NCI-H187 treated with DMSO at 0.1 percent for 48 hours (cell line): ENCODE measurements at regions not wholly inside any gene's neighbourhood (a gene's known extent, or its start where the extent isn't known, plus 50 kb on each side); places are given as distances from the start of the nearest gene placed in this dataset.

Experiments
- DNase-seq: peaks from one replicate; lab custom pipeline; 2025; lab: John Stamatoyannopoulos, UW

DNA sequence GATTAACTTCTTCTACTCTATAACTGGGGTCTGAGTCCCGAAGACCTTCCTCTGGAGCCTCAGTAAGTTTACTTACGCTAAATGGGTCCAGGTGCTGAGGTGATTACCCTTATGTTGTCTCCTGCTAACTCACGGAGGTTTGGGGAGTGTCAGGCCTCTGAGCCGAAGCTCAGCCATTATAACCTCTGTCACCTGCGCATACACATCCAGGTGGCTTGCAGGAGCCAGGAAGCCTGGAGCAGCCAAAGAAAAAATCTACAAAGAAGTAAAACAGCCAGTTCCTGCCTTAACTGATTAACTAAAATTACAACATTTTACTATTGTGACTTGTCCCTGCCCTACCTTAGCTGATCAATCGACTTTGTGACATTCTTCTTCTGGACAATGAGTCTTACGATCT is 350.7 kb downstream of the GLRX3 start:
- no peak for DNase-seq

DNA sequence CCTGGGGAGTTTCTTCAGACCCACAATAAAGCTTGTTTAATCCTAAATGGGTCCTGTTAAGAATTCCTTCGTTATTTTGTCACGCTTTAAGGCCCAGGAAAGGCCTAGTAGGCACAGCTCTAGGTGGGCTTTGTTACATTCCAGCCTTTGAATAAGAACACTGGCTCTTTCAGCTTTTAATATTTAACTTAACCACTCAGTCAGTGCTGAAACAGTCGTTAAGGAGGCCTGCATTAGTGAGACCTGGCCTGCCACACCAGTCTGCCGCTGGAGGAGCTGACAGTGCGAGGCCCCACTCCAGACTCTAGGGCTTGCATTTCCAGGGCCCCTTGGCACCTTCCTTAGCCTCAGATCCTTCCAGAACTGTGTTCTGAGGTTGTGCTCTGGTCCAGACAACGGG is 351.4 kb downstream of the GLRX3 start:
- no peak for DNase-seq

DNA sequence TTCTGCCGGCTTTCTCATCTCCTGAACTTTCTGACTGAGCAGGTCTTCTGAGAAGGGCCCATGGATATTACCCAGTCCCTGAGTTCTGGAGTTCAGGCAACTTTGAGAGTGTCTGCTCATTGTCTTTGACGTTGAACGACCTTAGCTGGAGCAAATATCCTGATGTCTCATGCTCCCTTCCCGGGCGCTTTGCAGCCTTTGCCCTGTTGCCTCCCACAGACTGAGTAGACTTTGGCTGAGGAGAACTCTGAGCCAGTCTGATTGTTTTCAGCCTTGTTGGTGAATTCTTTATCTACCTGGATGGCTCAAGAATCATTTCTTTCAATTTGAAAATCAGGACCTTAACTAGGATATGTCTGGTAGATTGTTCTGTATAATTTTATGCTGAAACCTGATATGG is 353.7 kb downstream of the GLRX3 start:
- no peak for DNase-seq

DNA sequence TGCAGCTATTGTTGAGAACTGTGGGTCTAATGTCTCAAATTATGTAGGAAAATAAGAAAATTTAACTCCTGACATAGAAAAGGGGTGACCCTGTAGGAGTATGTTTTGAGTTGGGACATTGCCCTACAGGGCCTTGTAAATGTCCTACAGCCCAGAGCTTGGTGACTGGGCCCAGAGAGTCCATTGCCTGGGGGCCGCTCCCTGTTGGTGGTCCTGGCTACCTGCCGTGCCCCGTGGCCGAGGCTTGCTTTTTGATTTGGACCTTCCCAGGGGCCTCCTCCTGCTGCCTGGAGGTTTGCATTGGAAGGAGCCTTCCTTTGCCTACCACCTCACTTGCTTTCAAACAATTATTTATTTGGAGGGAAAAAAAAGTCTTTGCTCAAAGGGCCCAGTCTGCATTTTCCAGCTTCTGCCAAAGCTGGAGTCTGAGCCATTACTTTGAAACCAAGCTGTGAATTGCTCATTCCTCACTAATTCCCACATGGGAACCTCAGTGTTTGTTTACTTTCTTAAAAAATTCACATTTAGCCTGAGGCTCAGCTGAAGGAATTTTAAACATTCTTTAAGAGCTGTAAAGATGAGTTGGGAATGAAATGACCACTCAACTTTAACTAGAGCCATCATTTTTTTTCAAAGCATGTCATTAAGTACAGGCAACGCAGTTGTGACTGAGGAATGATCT is 355.0 kb downstream of the GLRX3 start:
- no peak for DNase-seq

DNA sequence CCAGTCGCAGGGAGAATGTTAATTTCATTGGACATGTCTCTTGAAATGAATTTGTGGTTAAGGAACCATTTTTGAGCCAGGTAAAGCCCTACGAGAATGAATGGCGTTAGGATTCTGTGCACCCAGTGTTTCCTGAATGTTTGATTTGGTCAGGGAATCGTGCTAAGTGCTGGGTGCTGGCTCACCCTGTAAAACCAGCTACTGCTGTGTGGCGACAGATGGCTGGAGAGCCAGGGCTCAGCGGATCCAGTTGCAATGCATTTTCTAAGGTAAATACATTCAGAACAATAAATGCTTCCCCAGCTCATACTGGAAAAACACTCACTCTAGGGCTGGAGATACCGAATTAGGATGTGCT is 355.5 kb downstream of the GLRX3 start:
- DNase-seq = no peak

DNA sequence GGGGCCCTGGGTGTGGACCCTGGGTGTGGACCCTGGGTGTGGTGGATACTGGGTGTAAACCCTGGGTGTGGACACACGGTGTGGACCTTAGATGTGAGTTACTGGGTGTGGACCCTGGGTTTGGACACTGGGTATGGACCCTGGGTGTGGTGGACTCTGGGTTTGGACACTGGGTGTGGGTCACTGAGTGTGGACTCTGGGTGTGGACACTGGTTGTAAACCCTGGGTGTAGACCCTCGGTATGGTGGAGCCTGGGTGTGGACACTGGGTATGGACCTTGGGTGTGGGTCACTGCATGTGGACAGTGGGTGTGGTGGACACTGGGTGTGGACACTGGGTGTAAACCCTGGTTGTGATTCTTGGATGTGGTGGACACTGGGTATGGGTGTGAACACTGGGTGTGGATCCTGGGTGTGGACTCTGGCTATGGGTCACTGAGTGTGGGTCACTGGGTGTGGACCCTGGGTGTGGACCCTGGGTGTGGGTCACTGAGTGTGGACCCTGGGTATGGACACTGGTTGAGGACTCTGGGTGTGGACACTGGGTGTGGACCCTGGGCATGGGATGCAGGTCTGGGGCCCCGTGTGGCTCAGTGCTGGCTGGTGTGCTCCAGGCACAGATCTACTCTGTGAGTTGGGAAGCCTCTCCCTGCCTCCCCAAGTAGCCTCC is 356.2 kb downstream of the GLRX3 start:
- DNase-seq = no peak

DNA sequence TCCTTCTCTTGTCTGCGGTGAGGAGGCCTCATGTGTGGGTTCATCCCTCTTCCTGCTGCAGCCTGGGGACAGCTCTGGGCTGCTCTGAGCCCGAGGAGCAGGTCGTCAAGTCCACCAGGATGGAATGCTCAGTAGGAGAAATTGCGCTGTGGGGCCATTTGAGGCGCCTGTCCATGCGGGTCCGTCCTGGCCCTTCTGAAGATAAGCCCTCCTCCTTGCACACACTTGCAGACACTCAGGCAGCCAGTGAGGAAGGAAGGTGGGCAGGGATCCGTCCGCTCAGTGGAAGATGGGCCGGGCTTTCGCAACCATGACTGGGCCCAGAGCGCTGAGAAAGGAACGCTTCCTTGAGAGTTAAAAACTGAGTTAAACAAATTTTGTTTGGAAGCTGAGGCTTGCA is 356.8 kb downstream of the GLRX3 start:
- DNase-seq = no peak

DNA sequence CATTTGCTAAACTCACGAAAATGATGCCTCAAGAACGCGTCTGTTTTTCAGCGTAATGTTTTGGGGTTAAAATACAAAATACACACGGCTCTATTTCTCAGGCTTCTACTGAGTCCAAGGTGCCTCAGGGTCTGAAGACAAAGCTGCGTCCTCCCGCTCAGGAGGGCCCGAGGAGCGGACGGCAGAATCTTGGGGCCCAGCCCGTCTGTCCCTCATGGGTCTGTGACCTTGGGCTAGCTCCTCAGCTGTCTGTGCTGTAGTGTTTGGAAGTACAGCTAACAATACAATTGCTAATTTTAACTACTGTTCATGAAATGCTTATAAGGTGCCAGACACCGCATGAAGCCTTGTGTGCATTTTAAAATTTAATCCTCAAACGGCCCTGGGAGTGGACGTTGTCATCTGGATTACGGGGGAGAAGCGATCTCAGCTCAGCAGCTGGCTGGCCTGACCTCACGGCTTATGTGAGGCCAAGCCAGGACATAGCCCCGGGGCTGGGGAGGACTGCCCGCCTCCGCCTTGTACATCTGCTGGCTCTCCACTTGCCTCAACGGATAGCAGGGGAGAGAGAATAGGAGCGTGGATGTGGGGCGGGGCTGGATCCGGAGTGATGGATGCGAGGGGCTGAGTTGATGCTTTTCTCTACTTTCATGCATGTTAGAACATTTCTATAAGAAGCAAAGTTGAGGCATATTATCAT is 357.4 kb downstream of the GLRX3 start:
- no peak for DNase-seq

DNA sequence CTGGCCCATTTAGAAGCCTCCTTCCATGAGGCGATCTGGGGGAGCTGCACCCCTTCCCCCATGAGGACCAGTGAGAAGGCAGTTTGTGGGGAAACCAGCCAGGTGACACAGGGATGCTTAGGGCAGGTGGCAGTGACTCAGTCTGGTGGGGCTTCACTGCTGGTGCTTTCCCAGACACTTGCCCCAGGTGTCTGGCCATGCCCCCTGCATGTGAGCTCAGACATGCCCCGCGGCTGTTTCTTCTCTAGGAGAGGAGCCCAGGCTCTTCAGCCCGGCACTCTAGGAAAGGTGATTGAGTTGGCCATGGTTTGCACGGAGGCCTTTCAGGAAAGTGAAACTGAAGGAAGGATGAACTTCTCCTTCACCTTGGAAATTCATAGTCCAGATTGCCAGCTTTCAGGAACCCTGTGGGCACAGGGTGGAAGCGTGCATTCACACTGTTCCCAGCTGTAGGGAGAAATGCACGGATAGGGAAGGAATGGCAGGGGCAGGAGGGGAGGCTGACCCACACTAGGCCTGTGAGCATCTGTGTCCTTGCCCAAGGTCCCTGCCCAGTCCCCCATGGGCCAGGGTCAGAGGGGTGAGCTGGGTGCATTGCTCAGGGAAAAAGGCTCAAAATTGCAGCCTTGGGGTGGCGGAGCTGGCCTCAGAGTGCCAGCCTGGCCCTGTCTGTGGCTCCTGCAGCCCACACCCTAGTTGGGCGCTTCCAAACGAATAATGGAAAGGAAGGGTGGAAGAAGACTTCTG is 359.1 kb downstream of the GLRX3 start:
- DNase-seq = no peak

DNA sequence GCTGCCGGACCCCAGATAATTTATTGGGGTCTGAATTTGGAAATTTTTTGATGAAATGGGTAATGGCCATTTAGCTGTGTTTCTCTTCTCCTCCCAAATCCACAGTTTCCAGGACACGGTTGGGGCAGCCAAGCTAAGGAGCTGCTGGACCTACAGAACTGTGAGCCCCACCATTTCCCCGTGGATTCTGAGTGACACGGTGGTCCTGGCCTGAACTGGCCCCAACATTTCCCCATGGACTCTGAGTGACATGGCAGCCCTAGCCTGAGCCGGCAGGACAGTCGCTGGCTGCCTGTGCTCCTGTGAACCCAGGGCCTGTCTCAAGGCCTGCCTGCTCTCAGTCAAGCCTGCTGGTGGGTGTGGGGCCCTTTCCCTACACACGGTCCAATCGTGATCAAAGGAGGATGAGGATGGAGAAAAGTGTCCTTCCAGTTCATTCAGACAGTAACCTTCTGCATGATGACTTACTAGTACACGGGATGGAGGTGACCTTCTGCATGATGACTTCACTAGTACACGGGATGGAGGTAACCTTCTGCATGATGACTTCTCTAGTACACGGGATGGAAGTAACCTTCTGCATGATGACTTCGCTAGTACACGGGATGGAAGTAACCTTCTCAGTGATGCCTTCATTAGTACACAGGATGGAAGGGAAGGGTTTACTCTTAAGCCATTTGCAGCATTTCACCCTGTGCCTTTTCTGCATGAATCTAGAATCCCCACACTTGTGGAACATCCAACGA is 359.9 kb downstream of the GLRX3 start:
- DNase-seq = no peak

DNA sequence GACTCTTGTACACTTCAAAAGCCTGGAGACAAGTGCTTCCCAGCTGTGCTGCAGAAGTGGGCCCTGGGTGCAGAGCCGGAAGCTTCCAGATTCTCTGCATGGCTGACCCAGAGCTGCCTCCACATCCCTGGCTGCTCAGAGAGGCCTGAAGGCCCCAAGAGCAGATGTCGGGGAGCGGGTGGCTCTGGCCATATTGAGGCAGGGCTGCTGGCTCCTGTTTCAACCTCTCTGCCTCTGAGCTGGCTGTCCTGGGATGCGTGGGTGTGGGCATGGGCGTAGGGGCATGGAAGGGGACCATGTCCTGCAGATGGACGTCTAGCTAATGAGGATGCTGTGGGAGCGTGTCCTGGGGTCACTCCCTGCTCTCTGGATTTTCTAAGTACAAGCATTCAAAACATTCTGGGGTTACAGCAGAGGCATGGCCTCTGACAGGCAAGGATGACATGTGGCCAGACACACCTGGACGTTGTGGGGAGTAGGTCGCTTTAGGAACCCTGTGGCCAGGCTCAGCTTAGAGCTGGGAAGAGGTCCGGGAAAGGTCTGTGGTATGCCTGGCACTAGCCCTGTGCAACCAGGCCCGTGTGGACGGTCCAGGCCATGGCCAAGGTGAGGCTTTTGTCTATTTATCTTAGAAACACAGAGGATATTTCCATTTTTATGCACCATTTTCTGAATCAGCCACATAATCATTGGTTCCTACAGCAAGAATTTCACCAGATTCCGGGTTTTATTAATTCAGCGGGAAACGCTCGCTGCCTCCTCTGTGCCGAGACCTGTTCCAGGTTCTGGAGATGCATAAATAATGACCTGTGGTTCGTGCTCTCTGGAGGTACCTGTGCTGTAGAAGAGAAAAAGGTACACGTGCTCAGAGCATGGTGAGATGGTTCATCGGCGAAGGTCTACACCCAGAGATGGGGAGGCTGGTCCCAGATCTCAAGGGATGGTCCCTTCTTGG is 361.1 kb downstream of the GLRX3 start:
- DNase-seq = no peak

DNA sequence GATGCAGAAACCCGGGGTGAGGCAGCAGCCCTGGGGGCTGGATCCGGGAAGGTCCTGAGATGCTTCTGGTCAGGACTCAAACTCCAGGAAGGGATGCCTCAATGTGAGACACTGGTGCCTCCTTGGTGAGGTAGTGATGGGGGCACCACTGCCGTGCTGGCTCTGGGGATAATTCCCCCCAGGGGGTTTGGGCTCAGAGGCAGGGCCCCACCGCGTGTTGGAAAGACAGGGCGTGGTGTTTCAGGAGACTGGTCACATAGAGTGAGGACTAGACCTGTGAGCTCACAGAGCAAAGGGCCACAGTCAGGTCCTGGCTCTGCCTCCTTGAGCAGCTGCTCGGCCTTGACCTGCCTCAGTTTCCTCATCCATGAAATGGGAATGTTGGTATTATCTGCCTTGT is 361.9 kb downstream of the GLRX3 start:
- no peak for DNase-seq

DNA sequence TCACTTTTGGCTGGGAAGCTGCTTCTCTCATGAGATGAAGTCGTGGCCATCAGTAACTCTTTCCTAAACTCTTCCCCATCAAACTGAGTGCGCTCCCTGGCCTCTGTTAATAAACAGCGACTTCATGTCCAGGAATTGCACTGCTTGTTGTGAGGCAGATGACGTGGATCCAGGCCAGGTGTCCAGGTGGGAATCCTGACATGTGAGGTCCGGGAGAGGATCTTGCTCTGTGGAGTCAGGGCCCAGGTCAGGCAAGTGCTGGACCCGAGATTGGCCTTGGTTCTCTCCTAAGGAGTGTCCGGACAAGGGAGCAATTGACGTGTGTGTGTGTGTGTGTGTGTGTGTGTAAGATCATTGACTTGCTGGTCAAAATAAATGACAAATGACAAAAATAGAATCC is 362.7 kb downstream of the GLRX3 start:
- no peak for DNase-seq

DNA sequence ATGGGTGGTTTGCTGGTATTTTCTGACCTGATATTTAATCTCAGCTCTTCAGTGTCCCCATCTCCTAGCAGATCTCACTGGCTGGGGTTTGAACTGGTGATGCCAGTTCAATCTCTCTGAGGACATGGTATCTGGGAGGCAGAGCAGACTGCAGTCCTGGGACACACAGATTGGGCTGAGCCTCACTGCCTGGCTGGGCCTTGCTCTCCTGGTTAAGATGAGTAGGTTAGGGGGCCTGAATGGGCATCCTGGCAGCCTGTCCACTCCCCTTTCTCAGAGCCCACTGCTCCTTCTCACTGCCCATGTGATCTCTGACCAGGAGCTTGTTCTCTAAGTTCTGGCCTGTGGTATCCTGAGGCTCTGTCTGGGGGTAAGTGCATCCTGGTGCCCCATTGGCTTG is 363.4 kb downstream of the GLRX3 start:
- no peak for DNase-seq

DNA sequence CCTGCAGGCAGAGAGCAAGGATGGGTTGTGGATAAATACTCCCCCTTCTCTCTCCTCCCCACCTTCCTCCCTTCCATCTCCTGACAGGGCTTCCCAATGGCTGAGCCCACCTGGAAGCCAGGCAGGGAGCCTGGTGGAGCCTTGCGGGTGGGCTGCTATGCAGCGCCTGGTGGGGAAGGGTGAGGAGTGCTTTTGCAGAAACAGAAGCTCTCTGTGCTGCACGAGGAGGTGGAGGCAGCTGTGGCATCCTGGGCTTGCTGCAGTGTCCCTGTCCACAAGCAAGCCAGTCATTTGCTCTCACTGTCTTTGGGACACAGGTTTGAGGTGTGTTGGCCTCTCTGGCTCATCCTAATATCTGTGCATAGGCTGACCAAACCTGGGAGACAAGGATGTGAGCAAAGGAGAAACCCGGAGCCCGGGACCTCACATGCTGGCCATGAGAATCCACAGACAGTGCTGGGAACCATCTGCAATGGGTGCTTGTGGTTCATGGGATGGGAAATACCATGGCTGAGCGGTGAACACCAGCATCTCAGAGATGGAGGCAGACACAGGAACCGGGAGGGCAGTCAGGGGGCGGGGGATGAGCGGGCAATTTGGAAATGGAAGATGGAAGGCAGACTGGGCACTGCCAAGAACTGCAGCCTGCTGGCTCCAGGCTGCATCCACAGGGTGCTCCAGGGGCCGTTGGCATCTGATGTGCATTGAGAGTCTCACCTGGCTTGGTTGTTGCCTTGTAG is 364.2 kb downstream of the GLRX3 start:
- no peak for DNase-seq

DNA sequence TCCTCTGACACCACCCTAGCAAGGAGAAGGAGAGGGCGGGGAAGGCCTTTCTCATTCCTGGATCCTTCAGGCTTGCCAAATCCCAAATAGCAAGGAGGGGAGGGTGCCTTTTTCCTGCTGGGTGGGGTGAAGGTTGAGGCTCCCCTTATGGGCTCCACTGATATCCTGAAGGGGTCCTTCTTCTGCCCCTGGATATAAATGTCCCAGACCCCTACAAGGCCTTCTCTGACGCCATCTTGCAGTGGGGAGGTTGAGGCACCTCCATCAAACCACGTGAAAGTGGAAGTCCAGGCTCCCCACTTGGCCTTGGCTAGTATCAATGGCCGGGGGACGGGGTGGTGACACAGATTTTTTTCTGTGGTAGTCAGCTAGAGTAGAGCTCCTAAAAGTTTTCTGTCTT is 371.3 kb downstream of the GLRX3 start:
- DNase-seq = no peak

DNA sequence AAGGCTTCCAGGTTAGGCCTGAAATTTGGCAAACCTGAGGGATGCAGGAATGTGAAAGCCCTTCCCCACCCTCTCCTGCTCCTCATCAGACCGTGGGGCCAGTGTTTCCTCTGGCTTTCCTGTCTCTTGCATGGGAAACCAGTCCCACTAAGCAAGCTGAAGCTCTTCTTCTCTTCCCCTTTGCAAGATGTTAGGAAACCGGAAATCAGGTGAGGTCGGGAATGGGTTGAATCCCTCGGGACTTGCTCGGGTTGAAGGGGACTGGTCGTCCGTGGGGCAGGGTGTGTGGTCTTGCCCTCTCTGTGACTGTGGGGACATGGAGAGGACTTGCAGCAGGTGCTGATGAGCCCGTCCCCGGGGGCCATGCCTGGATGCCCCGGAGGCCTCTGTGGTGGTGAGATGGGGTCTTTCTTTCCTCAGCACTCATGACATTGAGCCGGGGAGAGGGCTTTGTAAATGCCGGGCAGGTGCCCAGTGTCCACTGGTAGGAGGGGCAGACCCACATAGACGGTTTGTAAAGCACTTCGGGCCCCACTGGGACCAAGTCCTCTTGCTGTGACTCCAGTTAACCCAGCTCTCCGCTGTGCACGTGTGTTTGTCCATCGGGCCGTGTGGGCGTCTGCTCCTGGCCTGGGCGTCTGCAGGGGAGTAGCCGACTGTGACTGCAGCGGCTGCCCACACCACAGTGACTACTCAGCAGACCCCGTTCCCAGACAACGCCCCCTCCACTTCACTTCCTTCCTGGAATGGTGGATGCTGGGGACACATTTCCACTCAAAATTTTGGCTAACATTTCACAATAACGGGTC is 373.9 kb downstream of the GLRX3 start:
- no peak for DNase-seq

DNA sequence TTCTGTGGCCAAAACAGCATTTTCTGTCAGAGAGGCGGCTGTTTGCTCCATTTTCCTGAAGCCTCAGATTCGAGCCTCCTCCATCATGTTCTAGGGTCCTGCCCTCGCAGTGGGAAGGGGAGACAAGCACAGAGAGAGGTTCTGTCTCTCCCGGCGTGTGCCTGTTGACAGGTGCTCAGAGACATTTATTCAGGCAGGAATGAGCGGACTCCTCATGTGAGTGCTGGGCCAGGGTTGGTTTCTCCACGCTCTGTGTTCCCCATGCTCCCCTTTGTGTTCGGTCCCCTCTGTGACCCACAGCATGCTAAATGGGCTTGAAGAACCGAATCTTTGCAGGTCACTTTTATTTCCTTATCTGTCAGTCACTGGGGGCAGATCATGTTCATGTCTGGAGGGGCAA is 374.6 kb downstream of the GLRX3 start:
- DNase-seq = no peak

DNA sequence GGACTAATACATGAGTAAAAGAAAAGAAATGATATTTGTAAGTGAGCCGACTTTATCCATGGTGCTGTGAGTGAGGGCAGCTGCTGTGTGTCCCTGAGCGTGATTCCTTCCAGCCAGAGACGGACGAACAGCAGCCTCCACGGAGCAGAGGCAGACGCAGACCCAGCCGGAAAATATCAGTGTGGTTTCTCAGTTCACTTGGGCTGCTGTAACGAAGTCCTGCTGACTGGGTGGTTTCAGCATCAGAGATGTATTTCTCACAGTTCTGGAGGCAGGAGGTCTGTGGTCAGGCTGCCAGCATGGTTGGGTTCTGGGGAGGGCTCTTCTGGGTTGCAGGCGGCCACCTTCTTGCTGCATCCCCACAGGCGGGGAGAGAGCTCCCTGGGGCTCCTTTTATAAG is 375.6 kb downstream of the GLRX3 start:
- DNase-seq = no peak
